OCI-LY3 (cell line): ENCODE measurements at regions not wholly inside any gene's neighbourhood (a gene's known extent, or its start where the extent isn't known, plus 50 kb on each side); places are given as distances from the start of the nearest gene placed in this dataset.

Experiments used
- H2AFZ ChIP-seq: fragments of 200-600, 300-600 bp; shearing (Covaris generic); 2 replicates; pipeline ENCODE4 v1.6.0; 2014; ENCODE audit warnings: antibody characterized with exemption, low read depth, low read length
- H3K27ac ChIP-seq: fragments of 200-600, 300-600 bp; sonication (generic); 2 replicates; pipeline ENCODE4 v1.5.1; 2014; ENCODE audit warnings: mild to moderate bottlenecking, low read length, moderate library complexity, mixed read lengths
- H3K27me3 ChIP-seq: fragments of 200-600, 300-600 bp; sonication (generic); 2 replicates; pipeline ENCODE4 v1.6.1; 2014; ENCODE audit warnings: low read depth, low read length, mixed read lengths
- H3K36me3 ChIP-seq: fragments of 200-600, 300-600 bp; sonication (generic); replicated peaks from 2 replicates; pipeline ENCODE3; 2014; ENCODE audit warnings: low read depth, low read length, mixed read lengths
- H3K4me1 ChIP-seq: fragments of 300-600, 200-600 bp; sonication (generic); 2 replicates; pipeline ENCODE4 v1.6.1; 2014; ENCODE audit warnings: low read length, mixed read lengths
- H3K4me2 ChIP-seq: fragments of 200-600, 300-600 bp; sonication (generic); 2 replicates; pipeline ENCODE4 v1.6.1; 2014; ENCODE audit warnings: low read length, mixed read lengths
- H3K4me3 ChIP-seq: fragments of 300-600, 200-600 bp; sonication (generic); 2 replicates; pipeline ENCODE4 v1.5.1; 2014; ENCODE audit warnings: antibody characterized with exemption, mild to moderate bottlenecking, low read length, moderate library complexity
- H3K79me2 ChIP-seq: fragments of 300-600, 200-600 bp; shearing (Covaris generic); 2 replicates; pipeline ENCODE4 v1.6.1; 2014; ENCODE audit warnings: mild to moderate bottlenecking, low read length, mixed read lengths
- H3K9ac ChIP-seq: fragments of 300-600, 200-600 bp; shearing (Covaris generic); 2 replicates; pipeline ENCODE4 v1.6.0; 2014; ENCODE audit warnings: mild to moderate bottlenecking, low read length, moderate library complexity
- H3K9me3 ChIP-seq: fragments of 200-600, 300-600 bp; shearing (Covaris generic); 2 replicates; pipeline ENCODE4 v1.6.1; 2014; ENCODE audit warnings: low read length, mixed read lengths; ENCODE audit not compliant: insufficient read depth
- H4K20me1 ChIP-seq: fragments of 200-600, 300-600 bp; sonication (generic); 2 replicates; pipeline ENCODE4 v1.6.1; 2016; ENCODE audit warnings: low read length, mixed read lengths; ENCODE audit not compliant: insufficient read depth
- CTCF ChIP-seq: fragments of 200-600, 300-600 bp; sonication (generic); IDR thresholded peaks from 2 replicates; pipeline ENCODE4 v1.5.1; 2014; ENCODE audit warnings: antibody characterized with exemption, low read length, low read depth
- EZH2phosphoT487 ChIP-seq: fragments of 200-600 bp; shearing (Covaris generic); IDR thresholded peaks from 2 replicates; pipeline ENCODE4 v1.6.1; 2018; ENCODE audit warnings: antibody characterized with exemption, mixed run types, low read depth

GRCh38 chr22:48138855-48139254 is 1376.4 kb downstream of the TBC1D22A start:
- Histone ChIP-seq H4K20me1 (no peaks in the 10 kb centered on the region), H3K36me3 (no peaks in the 10 kb centered on the region), H3K4me1 (no peaks in the 10 kb centered on the region), H3K27me3 (peaks cover 8% of the 10 kb centered on the region; the same call in 1 of the 2 replicates), H3K9me3 (no peaks in the 10 kb centered on the region), H3K4me2 (no peak overlapping the region), H3K9ac (no peak overlapping the region), H2AFZ (no peak overlapping the region), H3K27ac (no peak overlapping the region), H3K4me3 (no peak overlapping the region), H3K79me2 (no peaks in the 10 kb centered on the region)
- no peak for TF ChIP-seq CTCF
- no peak for TF ChIP-seq EZH2phosphoT487

- no peak for TF ChIP-seq CTCF
- no peak for TF ChIP-seq EZH2phosphoT487
- H3K27me3 ChIP-seq = peaks cover 5% of the 10 kb centered on the region; the same call in 1 of the 2 replicates
- H3K4me1 ChIP-seq = no peaks in the 10 kb centered on the region
- H3K9me3 ChIP-seq = no peaks in the 10 kb centered on the region
- no peak overlapping the region for H2AFZ ChIP-seq
- H3K9ac ChIP-seq = no peak overlapping the region
- no peak overlapping the region for H3K4me2 ChIP-seq
- no peak overlapping the region for H3K4me3 ChIP-seq
- H3K36me3 ChIP-seq = no peaks in the 10 kb centered on the region
- no peaks in the 10 kb centered on the region for H4K20me1 ChIP-seq
- no peak overlapping the region for H3K27ac ChIP-seq
- no peaks in the 10 kb centered on the region for H3K79me2 ChIP-seq
Observed at GRCh38 chr22:48138427-48138826, 1376.0 kb downstream of the TBC1D22A start.

GRCh38 chr22:48137640-48138039 is 1375.2 kb downstream of the TBC1D22A start:
- H3K9ac ChIP-seq = no peak overlapping the region
- H3K36me3 ChIP-seq = no peaks in the 10 kb centered on the region
- no peaks in the 10 kb centered on the region for H4K20me1 ChIP-seq
- H3K4me3 ChIP-seq = no peak overlapping the region
- H3K27me3 ChIP-seq = no peaks in the 10 kb centered on the region; the same call in 1 of the 2 replicates
- TF ChIP-seq CTCF (no peak), EZH2phosphoT487 (no peak)
- H2AFZ ChIP-seq = no peak overlapping the region
- no peak overlapping the region for H3K4me2 ChIP-seq
- H3K9me3 ChIP-seq = no peaks in the 10 kb centered on the region
- H3K79me2 ChIP-seq = no peaks in the 10 kb centered on the region
- H3K27ac ChIP-seq = no peak overlapping the region
- H3K4me1 ChIP-seq = no peaks in the 10 kb centered on the region

- TF ChIP-seq EZH2phosphoT487 = no peak
- no peak for TF ChIP-seq CTCF
- no peaks in the 10 kb centered on the region for H3K4me1 ChIP-seq
- H3K4me2 ChIP-seq = no peak overlapping the region
- no peak overlapping the region for H2AFZ ChIP-seq
- H3K27me3 ChIP-seq = no peaks in the 10 kb centered on the region
- no peaks in the 10 kb centered on the region for H3K79me2 ChIP-seq
- H3K9me3 ChIP-seq = no peaks in the 10 kb centered on the region; the same call in 1 of the 2 replicates
- H3K4me3 ChIP-seq = no peak overlapping the region
- no peak overlapping the region for H3K9ac ChIP-seq
- no peak overlapping the region for H3K27ac ChIP-seq
- H3K36me3 ChIP-seq = no peaks in the 10 kb centered on the region
- H4K20me1 ChIP-seq = no peaks in the 10 kb centered on the region
Observed at GRCh38 chr22:48135592-48135991, 1373.1 kb downstream of the TBC1D22A start.
